Spleen (tissue), 7 donors: ENCODE measurements at regions not wholly inside any gene's neighbourhood (a gene's known extent, or its start where the extent isn't known, plus 50 kb on each side); places are given as distances from the start of the nearest gene placed in this dataset.

Experiments used
- POLR2A ChIP-seq, 3 donors: fragments of 450-650 bp; IDR thresholded peaks; one replicate each; pipeline ENCODE4 v1.5.1; 2017; ENCODE audit warnings: antibody characterized with exemption in 3 of 3, mild to moderate bottlenecking in 1 of 3
- POLR2AphosphoS5 ChIP-seq, 3 donors: sonication (generic); formaldehyde crosslinking; IDR thresholded peaks; one replicate each; pipeline ENCODE4 v1.5.1; 2017; ENCODE audit warnings: antibody characterized with exemption in 3 of 3
- TF ChIP-seq, protein P1 (sequence below), 11 experiments: fragments of 200-600 bp in 7 of 11; fragments of 450-650 bp in 4 of 11; sonication (generic) in 4 of 11; IDR thresholded peaks in 8 of 11; conservative IDR thresholded peaks in 3 of 11; 1 replicate in 7 of 11; 2 replicates in 4 of 11; pipeline versions ENCODE4 v1.4.0 to v1.8.0; 2016 to 2021; ENCODE audit warnings: antibody characterized with exemption in 11 of 11, inconsistent platforms in 4 of 11, mild to moderate bottlenecking in 1 of 11
- donor health status: DM: no; HTN: no; CAD: no; lungs with moderate emphysema.
- donor health status: DM: no; HTN: no; CAD: no.
- donor health status: DM: no; HTN: no; CAD: no.

DNA sequence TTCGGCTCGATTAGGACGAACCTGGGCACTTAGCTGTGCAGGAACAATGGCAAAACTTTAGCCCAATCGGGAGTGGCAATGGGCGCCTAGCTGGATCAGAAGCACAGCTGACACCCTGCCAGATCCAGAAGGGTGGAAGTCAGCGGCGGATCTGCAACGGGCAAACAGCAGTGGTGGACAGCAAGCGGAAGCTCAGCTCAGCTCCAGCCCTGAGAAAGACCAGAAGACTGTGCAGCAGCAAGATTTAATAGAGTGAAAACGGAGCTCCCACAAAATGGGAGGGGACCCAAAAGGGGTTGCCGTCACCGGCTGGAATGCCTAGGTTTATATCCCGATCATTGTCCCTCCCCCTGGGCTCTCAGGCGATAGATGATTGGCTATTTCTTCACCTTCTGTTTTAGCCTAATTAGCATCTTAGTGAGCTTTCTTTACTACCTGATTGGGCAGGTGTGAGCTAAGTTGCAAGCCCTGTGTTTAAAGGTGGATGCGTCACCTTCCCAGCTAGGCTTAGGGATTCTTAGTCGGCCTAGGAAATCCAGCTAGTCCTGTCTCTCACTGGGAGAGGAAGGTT lies 1237.9 kb downstream of the CDH12 start:
- TF ChIP-seq, protein P1, sequence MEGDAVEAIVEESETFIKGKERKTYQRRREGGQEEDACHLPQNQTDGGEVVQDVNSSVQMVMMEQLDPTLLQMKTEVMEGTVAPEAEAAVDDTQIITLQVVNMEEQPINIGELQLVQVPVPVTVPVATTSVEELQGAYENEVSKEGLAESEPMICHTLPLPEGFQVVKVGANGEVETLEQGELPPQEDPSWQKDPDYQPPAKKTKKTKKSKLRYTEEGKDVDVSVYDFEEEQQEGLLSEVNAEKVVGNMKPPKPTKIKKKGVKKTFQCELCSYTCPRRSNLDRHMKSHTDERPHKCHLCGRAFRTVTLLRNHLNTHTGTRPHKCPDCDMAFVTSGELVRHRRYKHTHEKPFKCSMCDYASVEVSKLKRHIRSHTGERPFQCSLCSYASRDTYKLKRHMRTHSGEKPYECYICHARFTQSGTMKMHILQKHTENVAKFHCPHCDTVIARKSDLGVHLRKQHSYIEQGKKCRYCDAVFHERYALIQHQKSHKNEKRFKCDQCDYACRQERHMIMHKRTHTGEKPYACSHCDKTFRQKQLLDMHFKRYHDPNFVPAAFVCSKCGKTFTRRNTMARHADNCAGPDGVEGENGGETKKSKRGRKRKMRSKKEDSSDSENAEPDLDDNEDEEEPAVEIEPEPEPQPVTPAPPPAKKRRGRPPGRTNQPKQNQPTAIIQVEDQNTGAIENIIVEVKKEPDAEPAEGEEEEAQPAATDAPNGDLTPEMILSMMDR (IDR thresholded peaks at IDR 0.05 in 8 of 11, conservative IDR thresholded peaks at IDR 0.05 in 3 of 11), result no peak
- TF ChIP-seq POLR2A (IDR thresholded peaks at IDR 0.05), result no peak
- no peak for TF ChIP-seq POLR2AphosphoS5 (IDR thresholded peaks at IDR 0.05)
